Tibial artery (tissue), 4 donors: ENCODE measurements at regions not wholly inside any gene's neighbourhood (a gene's known extent, or its start where the extent isn't known, plus 50 kb on each side); places are given as distances from the start of the nearest gene placed in this dataset.

Experiments used
- DNase-seq, 2 donors: peaks; one replicate each; pipeline ENCODE4 v3.0.0-alpha.2; 2019
- H3K27ac ChIP-seq, 2 donors: fragments of 200-600 bp; sonication (generic) in 1 of 2; 1 replicate in 1 of 2; 2 replicates in 1 of 2; pipeline ENCODE4 v1.5.1; 2018 to 2019; ENCODE audit warnings: mild to moderate bottlenecking in 1 of 2
- H3K27me3 ChIP-seq, 2 donors: fragments of 200-600 bp; sonication (generic) in 1 of 2; one replicate each; pipeline versions ENCODE4 v1.5.1 to v1.6.0; 2016 to 2019
- H3K36me3 ChIP-seq, 3 donors: fragments of 200-600 bp; sonication (generic) in 2 of 3; one replicate each; pipeline ENCODE4 v1.5.1; 2016 to 2019; ENCODE audit warnings: mild to moderate bottlenecking in 2 of 3
- H3K4me1 ChIP-seq, 4 donors: fragments of 200-600 bp; sonication (generic) in 2 of 4; 1 replicate in 3 of 4; 2 replicates in 1 of 4; pipeline ENCODE4 v1.5.1; 2016 to 2019
- H3K4me3 ChIP-seq, 2 donors: fragments of 200-600 bp; sonication (generic) in 1 of 2; 1 replicate in 1 of 2; 2 replicates in 1 of 2; pipeline ENCODE4 v1.5.1; 2018 to 2019; ENCODE audit warnings: mild to moderate bottlenecking in 2 of 2
- H3K9me3 ChIP-seq, 3 donors: fragments of 200-600 bp; sonication (generic) in 1 of 3; one replicate each; pipeline ENCODE4 v1.5.1; 2016 to 2019
- intact Hi-C: fragments of 100-400 bp; cut with DNase I; formaldehyde crosslinking; loops from one replicate; pipeline ENCODE4 v1.15.0; 2023; ENCODE audit warnings: low total_unique reads
- TF ChIP-seq, protein P1 (sequence below), 2 experiments: fragments of 200-600 bp in 1 of 2; fragments of 450-650 bp in 1 of 2; IDR thresholded peaks; one replicate each; pipeline ENCODE4 v1.5.1; 2017 to 2019; ENCODE audit warnings: antibody characterized with exemption in 2 of 2, mild to moderate bottlenecking in 1 of 2, moderate library complexity in 1 of 2

DNA sequence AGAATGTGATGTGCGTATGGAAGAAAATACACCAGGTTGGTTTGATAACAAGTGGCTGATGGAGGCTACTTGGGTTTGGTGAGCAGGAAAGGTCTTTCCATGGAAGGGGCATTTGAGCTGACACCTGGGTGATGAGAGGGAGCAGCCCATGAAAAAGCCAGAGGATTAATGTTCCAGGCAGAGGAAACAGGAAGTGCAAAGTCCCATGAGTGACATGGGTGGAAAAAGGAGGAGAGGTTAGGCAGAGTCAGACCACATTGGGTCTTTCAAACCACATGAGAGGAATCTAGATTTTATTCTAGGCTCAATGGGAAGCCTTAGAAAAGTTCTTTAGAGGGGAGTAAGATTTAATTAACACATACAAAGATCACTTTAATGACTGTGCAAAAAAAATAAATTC is 195.7 kb downstream of the LRATD1 start:
- TF ChIP-seq, protein P1, sequence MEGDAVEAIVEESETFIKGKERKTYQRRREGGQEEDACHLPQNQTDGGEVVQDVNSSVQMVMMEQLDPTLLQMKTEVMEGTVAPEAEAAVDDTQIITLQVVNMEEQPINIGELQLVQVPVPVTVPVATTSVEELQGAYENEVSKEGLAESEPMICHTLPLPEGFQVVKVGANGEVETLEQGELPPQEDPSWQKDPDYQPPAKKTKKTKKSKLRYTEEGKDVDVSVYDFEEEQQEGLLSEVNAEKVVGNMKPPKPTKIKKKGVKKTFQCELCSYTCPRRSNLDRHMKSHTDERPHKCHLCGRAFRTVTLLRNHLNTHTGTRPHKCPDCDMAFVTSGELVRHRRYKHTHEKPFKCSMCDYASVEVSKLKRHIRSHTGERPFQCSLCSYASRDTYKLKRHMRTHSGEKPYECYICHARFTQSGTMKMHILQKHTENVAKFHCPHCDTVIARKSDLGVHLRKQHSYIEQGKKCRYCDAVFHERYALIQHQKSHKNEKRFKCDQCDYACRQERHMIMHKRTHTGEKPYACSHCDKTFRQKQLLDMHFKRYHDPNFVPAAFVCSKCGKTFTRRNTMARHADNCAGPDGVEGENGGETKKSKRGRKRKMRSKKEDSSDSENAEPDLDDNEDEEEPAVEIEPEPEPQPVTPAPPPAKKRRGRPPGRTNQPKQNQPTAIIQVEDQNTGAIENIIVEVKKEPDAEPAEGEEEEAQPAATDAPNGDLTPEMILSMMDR (IDR thresholded peaks at IDR 0.05), result no peak
- no peaks in the 10 kb centered on the region for H3K9me3 ChIP-seq
- intact Hi-C loops, result no loop called here
- H3K27me3 ChIP-seq, result no peaks in the 10 kb centered on the region
- H3K4me3 ChIP-seq, result no peak overlapping the region
- no peaks in the 10 kb centered on the region for H3K4me1 ChIP-seq
- no peak for DNase-seq
- no peaks in the 10 kb centered on the region for H3K36me3 ChIP-seq
- H3K27ac ChIP-seq, result no peak overlapping the region

DNA sequence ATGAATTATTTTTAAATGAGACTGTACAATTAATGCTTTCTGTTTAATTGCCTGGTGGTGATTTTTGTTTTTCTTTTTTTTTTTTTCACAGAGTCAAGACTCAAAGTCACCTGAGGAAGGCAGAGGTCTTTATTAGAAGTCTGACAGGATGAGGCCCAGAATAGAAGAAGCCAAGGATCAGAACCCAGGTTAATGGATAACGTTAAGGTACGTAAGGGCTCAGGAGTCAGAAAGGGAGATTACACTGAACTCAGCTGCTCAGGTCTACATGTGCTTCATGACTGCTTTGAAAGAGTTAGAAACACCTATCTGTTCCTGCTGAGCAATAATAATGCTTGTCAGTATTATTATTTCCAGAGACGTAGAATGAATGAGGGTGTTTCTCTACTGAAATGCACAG is 196.5 kb downstream of the LRATD1 start:
- TF ChIP-seq, protein P1 (IDR thresholded peaks at IDR 0.05), result no peak
- Histone ChIP-seq H3K27me3 (no peaks in the 10 kb centered on the region), H3K4me1 (no peaks in the 10 kb centered on the region), H3K27ac (no peak overlapping the region), H3K36me3 (no peaks in the 10 kb centered on the region), H3K9me3 (no peaks in the 10 kb centered on the region), H3K4me3 (no peak overlapping the region)
- intact Hi-C loops, result no loop called here
- no peak for DNase-seq

DNA sequence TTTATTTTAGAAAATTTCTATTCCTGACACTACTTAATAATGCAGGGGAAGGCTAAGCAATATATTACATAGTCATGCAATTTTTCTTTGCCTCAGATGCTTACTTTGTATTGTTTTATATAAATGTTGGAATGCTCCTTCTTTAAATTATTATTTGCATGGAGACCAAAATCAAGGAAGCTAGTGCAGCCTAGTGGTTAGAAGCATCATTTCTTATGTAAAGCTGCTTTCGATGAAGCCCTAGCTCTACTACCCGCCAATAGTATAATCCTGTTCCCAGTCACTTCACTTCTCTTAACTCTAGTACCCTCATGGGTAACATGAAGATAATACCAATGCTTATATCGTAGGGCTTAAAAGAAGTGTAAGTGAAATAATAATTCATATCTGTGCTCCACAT is 198.9 kb downstream of the LRATD1 start:
- no peak for DNase-seq
- Histone ChIP-seq H3K4me3 (no peak overlapping the region), H3K27me3 (no peaks in the 10 kb centered on the region), H3K9me3 (no peaks in the 10 kb centered on the region), H3K4me1 (no peaks in the 10 kb centered on the region), H3K36me3 (no peaks in the 10 kb centered on the region), H3K27ac (no peak overlapping the region)
- intact Hi-C loops, result no loop called here
- TF ChIP-seq, protein P1 (IDR thresholded peaks at IDR 0.05), result no peak

DNA sequence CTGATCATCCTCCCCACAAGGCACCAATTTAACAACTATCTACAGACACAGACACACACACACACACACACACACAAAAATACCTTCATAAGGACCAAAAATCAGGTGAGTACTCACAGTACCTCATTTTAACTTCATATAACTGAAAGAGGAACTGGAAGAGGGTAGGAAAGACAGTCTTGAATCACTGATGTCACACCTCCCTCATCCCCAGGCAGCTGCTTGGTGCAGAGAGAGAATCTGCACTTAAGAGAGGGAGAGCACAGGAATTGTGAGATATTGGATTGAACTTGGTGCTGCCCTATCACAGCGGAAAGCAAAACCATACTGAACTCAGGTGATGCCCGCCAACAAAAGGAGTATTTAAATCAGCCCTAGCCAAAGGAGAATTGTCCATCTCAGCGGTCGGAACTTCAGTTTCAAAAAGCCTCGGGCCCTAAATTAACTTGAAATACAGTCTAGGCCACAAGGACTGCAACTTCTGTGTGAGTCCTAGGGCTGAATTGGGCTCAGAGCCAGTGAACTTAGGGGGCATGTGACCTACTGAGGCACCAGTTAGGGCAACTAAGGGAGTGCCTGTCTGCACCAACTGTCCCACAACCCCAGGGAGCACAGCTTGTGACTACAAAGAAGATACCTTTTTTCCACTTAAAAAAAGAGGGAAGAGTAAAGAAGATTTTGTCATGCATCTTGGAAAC is 211.1 kb downstream of the LRATD1 start:
- Histone ChIP-seq H3K4me3 (no peak overlapping the region), H3K9me3 (peaks cover 0 to 3% (median 0%) of the 10 kb centered on the region in 3 donors), H3K4me1 (no peaks in the 10 kb centered on the region), H3K27me3 (no peaks in the 10 kb centered on the region), H3K36me3 (no peaks in the 10 kb centered on the region), H3K27ac (no peak overlapping the region)
- intact Hi-C loops, result no loop called here
- TF ChIP-seq, protein P1 (IDR thresholded peaks at IDR 0.05), result no peak
- DNase-seq, result no peak

DNA sequence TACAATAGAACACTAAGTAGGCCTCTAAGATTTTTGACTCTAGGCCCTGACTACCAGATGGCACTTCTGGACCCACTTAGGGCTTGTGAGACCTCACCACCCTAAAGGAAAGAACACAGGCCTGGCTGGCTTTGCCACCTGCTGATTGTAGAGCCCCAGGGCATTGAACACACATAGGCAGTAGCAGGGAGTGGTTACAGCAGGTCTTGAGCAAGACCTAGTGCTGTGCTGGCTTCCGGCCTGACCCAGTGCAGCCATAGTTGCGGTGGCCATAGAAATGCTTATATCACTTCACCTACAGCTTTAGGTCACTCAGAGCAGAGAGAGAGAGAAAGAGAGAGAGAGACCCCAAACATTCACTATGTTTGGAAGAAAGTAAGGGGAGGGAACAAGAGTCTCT is 223.2 kb downstream of the LRATD1 start:
- H3K4me1 ChIP-seq, result no peaks in the 10 kb centered on the region
- intact Hi-C loops, result no loop called here
- TF ChIP-seq, protein P1 (IDR thresholded peaks at IDR 0.05), result no peak
- no peaks in the 10 kb centered on the region for H3K27me3 ChIP-seq
- no peaks in the 10 kb centered on the region for H3K36me3 ChIP-seq
- H3K4me3 ChIP-seq, result no peak overlapping the region
- peaks cover 0 to 11% (median 9%) of the 10 kb centered on the region in 3 donors for H3K9me3 ChIP-seq
- DNase-seq, result no peak
- no peak overlapping the region for H3K27ac ChIP-seq

DNA sequence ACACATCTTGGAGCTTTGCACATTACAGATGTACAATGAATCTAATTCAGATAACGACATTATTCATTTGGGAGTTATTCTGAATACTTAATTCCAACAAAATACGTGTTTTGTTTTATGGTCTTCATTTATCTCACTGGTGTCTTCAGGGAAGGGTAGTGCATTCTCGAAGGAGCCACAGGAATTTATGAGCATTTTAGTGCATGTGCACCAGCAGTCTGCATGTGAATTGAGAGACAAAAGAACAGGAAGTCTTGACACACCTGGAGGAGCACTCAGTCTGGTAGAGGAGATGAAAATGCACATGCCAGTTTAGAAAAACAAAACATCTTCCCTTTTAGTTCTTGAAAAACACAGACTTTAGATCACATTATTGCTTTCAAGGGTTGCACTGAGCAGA is 228.7 kb downstream of the LRATD1 start:
- intact Hi-C loops, result no loop called here
- H3K4me1 ChIP-seq, result no peaks in the 10 kb centered on the region
- DNase-seq, result no peak
- H3K9me3 ChIP-seq, result peaks cover 0 to 7% (median 6%) of the 10 kb centered on the region in 3 donors
- H3K36me3 ChIP-seq, result no peaks in the 10 kb centered on the region
- no peak overlapping the region for H3K27ac ChIP-seq
- H3K4me3 ChIP-seq, result no peak overlapping the region
- no peaks in the 10 kb centered on the region for H3K27me3 ChIP-seq
- TF ChIP-seq, protein P1 (IDR thresholded peaks at IDR 0.05), result no peak
